Esophagus squamous epithelium (tissue), 5 donors: ENCODE measurements at regions not wholly inside any gene's neighbourhood (a gene's known extent, or its start where the extent isn't known, plus 50 kb on each side); places are given as distances from the start of the nearest gene placed in this dataset.

Experiments used
- DNase-seq: peaks from one replicate; lab custom pipeline; 2025; lab: John Stamatoyannopoulos, UW
- H3K27ac ChIP-seq, 4 donors: fragments of 200-600 bp; sonication (generic); one replicate each; pipeline ENCODE4 v1.5.1; 2016 to 2019; ENCODE audit warnings: mild to moderate bottlenecking in 1 of 4
- H3K27me3 ChIP-seq, 4 donors: fragments of 200-600 bp; sonication (generic); 1 replicate in 3 of 4; 2 replicates in 1 of 4; pipeline versions ENCODE4 v1.5.1 to v1.6.0; 2017 to 2021; ENCODE audit warnings: antibody characterized with exemption in 1 of 4
- H3K36me3 ChIP-seq, 3 donors: fragments of 200-600 bp; sonication (generic); one replicate each; pipeline ENCODE4 v1.5.1; 2016 to 2019
- H3K4me1 ChIP-seq, 3 donors: fragments of 200-600 bp; sonication (generic); one replicate each; pipeline ENCODE4 v1.5.1; 2017 to 2019
- H3K4me3 ChIP-seq, 4 donors: fragments of 200-600 bp; sonication (generic); 1 replicate in 3 of 4; 2 replicates in 1 of 4; pipeline ENCODE4 v1.5.1; 2016 to 2019; ENCODE audit warnings: mild to moderate bottlenecking in 2 of 4, moderate library complexity in 1 of 4
- H3K9me3 ChIP-seq, 3 donors: fragments of 200-600 bp; sonication (generic); one replicate each; pipeline ENCODE4 v1.5.1; 2016 to 2019
- CTCF ChIP-seq, 6 experiments: fragments of 450-650 bp in 4 of 6; fragments of 200-600 bp in 2 of 6; sonication (generic) in 2 of 6; IDR thresholded peaks; one replicate each; pipeline ENCODE4 v1.5.1; 2016 to 2019; ENCODE audit warnings: antibody characterized with exemption in 6 of 6, mild to moderate bottlenecking in 4 of 6, moderate library complexity in 4 of 6
- POLR2A ChIP-seq, 4 donors: fragments of 450-650 bp; IDR thresholded peaks; one replicate each; pipeline ENCODE4 v1.6.1; 2017; ENCODE audit warnings: antibody characterized with exemption in 4 of 4, mild to moderate bottlenecking in 4 of 4, moderate library complexity in 3 of 4
- WGBS, 2 donors: methylation state at CpG; one replicate each; pipeline ENCODE4 v1.1.5; 2018; 5-methylcytosine and 5-hydroxymethylcytosine counted together
- intact Hi-C: fragments of 100-400 bp; cut with DNase I; formaldehyde crosslinking; loops from one replicate; pipeline ENCODE4 v1.15.0; 2022
- donor health status: DM: yes; HTN: yes; CAD: no.

DNA sequence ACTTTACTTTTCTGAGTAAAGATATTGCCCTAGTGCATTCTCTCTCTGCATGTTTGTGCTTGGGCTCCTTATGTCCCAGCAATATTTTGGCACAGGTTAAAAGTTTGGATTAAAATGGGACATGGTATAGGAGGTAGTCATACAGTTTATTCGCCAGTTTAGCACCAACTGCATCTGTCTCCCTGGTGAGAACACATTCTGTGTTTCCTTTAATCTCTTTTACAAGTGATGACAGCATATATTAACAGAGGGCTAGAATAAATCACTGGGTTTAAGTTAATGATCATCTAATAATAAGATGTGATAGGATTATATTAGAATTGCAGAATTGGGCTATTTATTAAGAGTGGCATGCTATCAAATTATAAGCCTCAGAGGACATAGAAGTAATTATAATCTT lies 550.1 kb downstream of the LRRC70 start:
- no peak for DNase-seq
- TF ChIP-seq POLR2A (IDR thresholded peaks at IDR 0.05) = no peak
- TF ChIP-seq CTCF (IDR thresholded peaks at IDR 0.05) = no peak
- Histone ChIP-seq H3K27ac (no peak overlapping the region), H3K9me3 (no peaks in the 10 kb centered on the region), H3K27me3 (no peaks in the 10 kb centered on the region), H3K4me3 (no peak overlapping the region), H3K36me3 (no peaks in the 10 kb centered on the region), H3K4me1 (no peaks in the 10 kb centered on the region)
- intact Hi-C loops = no loop called here
- WGBS, 2 donors = 40 to 72% methylated on average over 1 of the region's 1 CpG

GRCh38 chr5:63128018-63128417 lies 549.4 kb downstream of the LRRC70 start:
- intact Hi-C loops = no loop called here
- no peak for TF ChIP-seq POLR2A (IDR thresholded peaks at IDR 0.05)
- TF ChIP-seq CTCF (IDR thresholded peaks at IDR 0.05) = no peak
- Histone ChIP-seq H3K9me3 (no peaks in the 10 kb centered on the region), H3K36me3 (no peaks in the 10 kb centered on the region), H3K27ac (no peak overlapping the region), H3K4me1 (no peaks in the 10 kb centered on the region), H3K27me3 (no peaks in the 10 kb centered on the region), H3K4me3 (no peak overlapping the region)
- 23 to 36% methylated on average over 2 of the region's 2 CpGs for WGBS, 2 donors
- DNase-seq = no peak

DNA sequence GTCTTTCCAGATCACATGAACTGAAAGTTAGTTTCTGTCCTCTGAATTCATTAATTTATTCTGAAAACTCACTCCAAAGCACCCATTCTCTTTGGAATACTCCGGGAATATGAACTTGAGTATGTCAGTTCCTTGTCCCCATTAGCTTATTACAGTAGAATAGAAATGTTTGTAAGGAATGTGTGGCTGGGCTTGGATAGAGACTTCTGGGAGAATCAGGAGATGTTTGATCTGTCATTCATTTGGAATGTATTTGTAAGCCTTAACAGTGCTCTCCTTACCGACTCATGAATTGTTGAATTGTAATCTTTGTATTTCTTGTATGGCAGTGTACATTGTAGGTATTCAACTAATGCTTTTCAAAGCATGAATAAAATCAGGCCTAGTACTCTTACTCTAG lies 548.4 kb downstream of the LRRC70 start:
- intact Hi-C loops = no loop called here
- Histone ChIP-seq H3K27ac (no peak overlapping the region), H3K9me3 (no peaks in the 10 kb centered on the region), H3K36me3 (no peaks in the 10 kb centered on the region), H3K27me3 (no peaks in the 10 kb centered on the region), H3K4me3 (no peak overlapping the region), H3K4me1 (no peaks in the 10 kb centered on the region)
- no peak for DNase-seq
- TF ChIP-seq CTCF (IDR thresholded peaks at IDR 0.05) (no peak), POLR2A (IDR thresholded peaks at IDR 0.05) (no peak)
- WGBS, 2 donors = 62 to 65% methylated on average over 2 of the region's 2 CpGs

DNA sequence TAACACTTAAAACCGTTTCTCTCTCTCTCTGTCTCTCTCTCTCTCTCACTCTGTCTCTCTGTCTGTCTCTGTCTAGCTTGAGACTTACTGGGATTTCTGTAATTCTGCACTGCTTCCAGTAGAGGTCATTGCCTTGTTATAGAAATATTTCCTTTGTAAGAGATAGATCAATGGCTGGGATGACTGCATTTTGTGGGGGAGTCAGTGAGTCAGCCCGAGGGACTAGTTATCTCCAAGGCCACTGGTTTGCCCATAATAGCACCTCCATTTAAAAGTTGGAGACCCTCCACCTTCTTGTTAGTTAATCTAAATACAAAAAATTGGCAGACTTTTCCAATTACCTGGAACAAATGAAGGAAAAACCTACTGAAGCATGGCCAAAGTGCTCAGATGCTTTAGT lies 547.2 kb downstream of the LRRC70 start:
- intact Hi-C loops = no loop called here
- H3K27me3 ChIP-seq = no peaks in the 10 kb centered on the region
- DNase-seq = no peak
- 18 to 21% methylated on average over 2 of the region's 2 CpGs for WGBS, 2 donors
- no peaks in the 10 kb centered on the region for H3K4me1 ChIP-seq
- no peak overlapping the region for H3K4me3 ChIP-seq
- no peaks in the 10 kb centered on the region for H3K9me3 ChIP-seq
- no peaks in the 10 kb centered on the region for H3K36me3 ChIP-seq
- TF ChIP-seq POLR2A (IDR thresholded peaks at IDR 0.05) (no peak), CTCF (IDR thresholded peaks at IDR 0.05) (peak in 1 of 6 experiments; percentile 32)
- H3K27ac ChIP-seq = no peak overlapping the region

DNA sequence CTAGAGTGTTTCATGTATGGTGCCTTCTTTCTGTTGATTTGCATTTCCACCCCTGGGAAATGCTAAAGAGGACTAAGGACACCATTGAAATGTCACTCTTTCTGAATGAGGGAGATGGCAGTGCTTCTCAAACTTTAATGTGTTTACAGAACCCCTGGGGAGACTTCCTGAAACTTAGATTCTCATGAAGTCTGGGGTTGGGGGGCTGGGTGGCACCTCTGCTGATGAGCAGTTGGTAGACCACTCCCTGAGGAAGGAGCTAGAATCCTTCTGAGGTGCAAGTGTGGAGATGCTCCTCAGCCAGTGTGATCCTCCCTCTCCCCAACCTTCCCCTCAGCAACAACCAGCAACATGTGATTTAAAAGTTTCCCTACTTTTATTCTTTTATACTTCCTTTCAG lies 546.8 kb downstream of the LRRC70 start:
- no peak for DNase-seq
- intact Hi-C loops = no loop called here
- no peaks in the 10 kb centered on the region for H3K9me3 ChIP-seq
- H3K4me1 ChIP-seq = no peaks in the 10 kb centered on the region
- TF ChIP-seq POLR2A (IDR thresholded peaks at IDR 0.05) (no peak), CTCF (IDR thresholded peaks at IDR 0.05) (no peak)
- H3K27ac ChIP-seq = no peak overlapping the region
- no peaks in the 10 kb centered on the region for H3K27me3 ChIP-seq
- H3K36me3 ChIP-seq = no peaks in the 10 kb centered on the region
- H3K4me3 ChIP-seq = no peak overlapping the region
